ENCODE measurements at regions not wholly inside any gene's neighbourhood (a gene's known extent, or its start where the extent isn't known, plus 50 kb on each side); places are given as distances from the start of the nearest gene placed in this dataset.

GRCh38 chr11:128082574-128082973, 504.8 kb downstream of the ETS1 start:
- Histone ChIP-seq H3K36me3 (ENCODE audit: insufficient read depth) (no peaks in the 10 kb centered on the region), H3K4me3 (no peak overlapping the region), H3K4me1 (ENCODE audit: insufficient read depth) (no peaks in the 10 kb centered on the region), H2AFZ (no peak overlapping the region), H3F3A (replicated peaks; ENCODE audit: low read depth) (no peaks in the 10 kb centered on the region), H3K9me2 (ENCODE audit: insufficient read depth) (no peaks in the 10 kb centered on the region), H4K20me1 (replicated peaks; ENCODE audit: insufficient read depth) (no peaks in the 10 kb centered on the region), H3K79me2 (replicated peaks; ENCODE audit: insufficient read depth) (no peaks in the 10 kb centered on the region), H3K27ac (ENCODE audit: low read depth) (no peak overlapping the region), H3K4me2 (no peak overlapping the region), H3K27me3 (ENCODE audit: insufficient read depth) (no peaks in the 10 kb centered on the region)
- DNase-seq (ENCODE audit: low spot score) (no peak), ATAC-seq (no peak)
- Mint-ChIP-seq H3K36me3 (ENCODE audit: low read depth) (no peaks in the 10 kb centered on the region), H3K9me3 (no peaks in the 10 kb centered on the region; the same call in 2 of the 3 replicates), H3K27ac (no peak overlapping the region), H3K27me3 (ENCODE audit: insufficient read depth, low read depth, poor library complexity) (no peaks in the 10 kb centered on the region), H3K4me1 (no peaks in the 10 kb centered on the region), H3K4me3 (no peak overlapping the region)
- TF ChIP-seq ZNF331 (CRISPR knock-in tag; IDR thresholded peaks at IDR 0.05; ENCODE audit: low read depth) (no peak), POLR2AphosphoS5 (IDR thresholded peaks at IDR 0.05; ENCODE audit: low read depth) (no peak), EZH2 (IDR thresholded peaks at IDR 0.05; ENCODE audit: low read depth, unreplicated experiment) (no peak), EZH2phosphoT487 (IDR thresholded peaks at IDR 0.05; ENCODE audit: unreplicated experiment) (no peak), NANOG (IDR thresholded peaks at IDR 0.05; ENCODE audit: borderline replicate concordance) (no peak), JUNB (IDR thresholded peaks at IDR 0.05; ENCODE audit: unreplicated experiment) (no peak), ETS1 (IDR thresholded peaks at IDR 0.05) (no peak), CTCF (conservative IDR thresholded peaks at IDR 0.05; ENCODE audit: low read depth in 2 of 2) (no peak), CREB1 (CRISPR knock-in tag; IDR thresholded peaks at IDR 0.05; ENCODE audit: low read depth) (no peak), ZNF462 (CRISPR knock-in tag; IDR thresholded peaks at IDR 0.05) (no peak), STAT1 (IDR thresholded peaks at IDR 0.05; ENCODE audit: unreplicated experiment) (no peak), ZNF114 (CRISPR knock-in tag; IDR thresholded peaks at IDR 0.05) (no peak), REST (IDR thresholded peaks at IDR 0.05; ENCODE audit: unreplicated experiment) (no peak)

Data from GM23338 (cell line).